ENCODE measurements at regions not wholly inside any gene's neighbourhood (a gene's known extent, or its start where the extent isn't known, plus 50 kb on each side); places are given as distances from the start of the nearest gene placed in this dataset.

- TF ChIP-seq CTCF (IDR thresholded peaks at IDR 0.05; ENCODE audit: insufficient read depth, low read depth, low read length, missing control alignments), result no peak
- DNase-seq (ENCODE audit: low read depth), result no peak
These were observed 329.2 kb upstream of the TSHZ3 start for GRCh38 chr19:31678421-31678820.

GRCh38 chr19:31681121-31681520 is 331.9 kb upstream of the TSHZ3 start:
- DNase-seq (ENCODE audit: low read depth), result no peak
- TF ChIP-seq CTCF (IDR thresholded peaks at IDR 0.05; ENCODE audit: insufficient read depth, low read depth, low read length, missing control alignments), result no peak
- H3K4me3 ChIP-seq (ENCODE audit: low read length), result no peak overlapping the region

More at GRCh38 chr19:31678421-31678820, 329.2 kb upstream of the TSHZ3 start:
- no peak overlapping the region for H3K4me3 ChIP-seq (ENCODE audit: low read length)

GRCh38 chr19:31693131-31693932 is 344.1 kb upstream of the TSHZ3 start:
- no peak overlapping the region for H3K4me3 ChIP-seq (ENCODE audit: low read length)
- no peak for TF ChIP-seq CTCF (IDR thresholded peaks at IDR 0.05; ENCODE audit: insufficient read depth, low read depth, low read length, missing control alignments)
- no peak for DNase-seq (ENCODE audit: low read depth)

- no peak for TF ChIP-seq CTCF (IDR thresholded peaks at IDR 0.05; ENCODE audit: insufficient read depth, low read depth, low read length, missing control alignments)
- no peak for DNase-seq (ENCODE audit: low read depth)
These were observed 344.7 kb upstream of the TSHZ3 start for GRCh38 chr19:31693933-31694269.

GRCh38 chr19:31694761-31695160 is 345.5 kb upstream of the TSHZ3 start:
- no peak for TF ChIP-seq CTCF (IDR thresholded peaks at IDR 0.05; ENCODE audit: insufficient read depth, low read depth, low read length, missing control alignments)
- DNase-seq (ENCODE audit: low read depth), result no peak
- no peak overlapping the region for H3K4me3 ChIP-seq (ENCODE audit: low read length)

More at GRCh38 chr19:31693933-31694269, 344.7 kb upstream of the TSHZ3 start:
- no peak overlapping the region for H3K4me3 ChIP-seq (ENCODE audit: low read length)

- TF ChIP-seq CTCF (IDR thresholded peaks at IDR 0.05; ENCODE audit: insufficient read depth, low read depth, low read length, missing control alignments), result no peak
These were observed 350.2 kb upstream of the TSHZ3 start for GRCh38 chr19:31699421-31699820.

GRCh38 chr19:31701146-31701545 is 351.9 kb upstream of the TSHZ3 start:
- no peak for TF ChIP-seq CTCF (IDR thresholded peaks at IDR 0.05; ENCODE audit: insufficient read depth, low read depth, low read length, missing control alignments)
- no peak for DNase-seq (ENCODE audit: low read depth)
- no peak overlapping the region for H3K4me3 ChIP-seq (ENCODE audit: low read length)

More at GRCh38 chr19:31699421-31699820, 350.2 kb upstream of the TSHZ3 start:
- DNase-seq (ENCODE audit: low read depth), result no peak
- H3K4me3 ChIP-seq (ENCODE audit: low read length), result no peak overlapping the region

Data from epithelial cell of esophagus (primary cell).